ENCODE measurements at regions not wholly inside any gene's neighbourhood (a gene's known extent, or its start where the extent isn't known, plus 50 kb on each side); places are given as distances from the start of the nearest gene placed in this dataset.

GRCh38 chr11:115712296-115712695 is 208.1 kb upstream of the CADM1 start:
- TF ChIP-seq EP300 (IDR thresholded peaks at IDR 0.05; ENCODE audit: borderline replicate concordance), result no peak
- no peak for TF ChIP-seq CREB1 (IDR thresholded peaks at IDR 0.05; ENCODE audit: low read depth)
- TF ChIP-seq REST (IDR thresholded peaks at IDR 0.05; ENCODE audit: low read depth), result no peak
- no peak for TF ChIP-seq FOXM1 (IDR thresholded peaks at IDR 0.05; ENCODE audit: borderline replicate concordance, low read depth)
- TF ChIP-seq MAX (IDR thresholded peaks at IDR 0.05), result no peak
- TF ChIP-seq CEBPB (IDR thresholded peaks at IDR 0.05), result no peak
- no peak for TF ChIP-seq RAD21 (IDR thresholded peaks at IDR 0.05; ENCODE audit: low read depth)
- TF ChIP-seq YY1 (IDR thresholded peaks at IDR 0.05; ENCODE audit: low read depth), result no peak
- no peak for TF ChIP-seq USF1 (IDR thresholded peaks at IDR 0.05)
- TF ChIP-seq EGR1 (IDR thresholded peaks at IDR 0.05), result no peak
- TF ChIP-seq TAF1 (IDR thresholded peaks at IDR 0.05; ENCODE audit: low read depth), result no peak
- no peak for TF ChIP-seq TEAD4 (IDR thresholded peaks at IDR 0.05)
- TF ChIP-seq ZBTB7A (IDR thresholded peaks at IDR 0.05; ENCODE audit: low read depth), result no peak

Data from Ishikawa (cell line).